ENCODE measurements at regions not wholly inside any gene's neighbourhood (a gene's known extent, or its start where the extent isn't known, plus 50 kb on each side); places are given as distances from the start of the nearest gene placed in this dataset.

DNA sequence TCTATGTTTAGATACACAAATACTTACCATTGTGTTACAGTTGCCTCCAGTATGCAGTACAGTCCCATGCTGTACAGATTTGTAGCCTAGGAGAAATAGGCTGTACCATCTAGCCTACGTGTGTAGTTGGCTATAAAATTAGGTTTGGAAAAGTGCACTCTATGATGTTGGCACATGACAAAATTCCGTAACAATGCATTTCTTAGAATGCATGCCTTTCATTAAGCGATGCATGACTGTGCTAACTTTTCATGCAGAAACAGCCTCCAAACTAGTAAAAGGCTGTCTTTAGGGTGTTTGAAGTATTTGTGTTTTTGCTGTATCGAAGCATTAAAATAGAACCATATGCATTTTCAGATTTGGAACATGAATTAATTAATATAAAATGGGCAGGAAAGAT, 157.9 kb downstream of the RMI1 start:
- Histone ChIP-seq H3K36me3 (no peaks in the 10 kb centered on the region), H3K4me1 (peaks cover 0 to 32% (median 15%) of the 10 kb centered on the region in 4 donors), H3K9me3 (no peaks in the 10 kb centered on the region), H3K4me3 (no peak overlapping the region), H3K27me3 (peaks cover 0 to 31% of the 10 kb centered on the region in 2 donors), H3K27ac (no peak overlapping the region)
- TF ChIP-seq EP300 (IDR thresholded peaks at IDR 0.05) (no peak), POLR2A (IDR thresholded peaks at IDR 0.05) (no peak), CTCF (IDR thresholded peaks at IDR 0.05) (no peak)
- 61 to 79% methylated on average over 4 of the region's 4 CpGs for WGBS, 2 donors
- DNase-seq (ENCODE audit: low spot score in 2 of 2): no peak

DNA sequence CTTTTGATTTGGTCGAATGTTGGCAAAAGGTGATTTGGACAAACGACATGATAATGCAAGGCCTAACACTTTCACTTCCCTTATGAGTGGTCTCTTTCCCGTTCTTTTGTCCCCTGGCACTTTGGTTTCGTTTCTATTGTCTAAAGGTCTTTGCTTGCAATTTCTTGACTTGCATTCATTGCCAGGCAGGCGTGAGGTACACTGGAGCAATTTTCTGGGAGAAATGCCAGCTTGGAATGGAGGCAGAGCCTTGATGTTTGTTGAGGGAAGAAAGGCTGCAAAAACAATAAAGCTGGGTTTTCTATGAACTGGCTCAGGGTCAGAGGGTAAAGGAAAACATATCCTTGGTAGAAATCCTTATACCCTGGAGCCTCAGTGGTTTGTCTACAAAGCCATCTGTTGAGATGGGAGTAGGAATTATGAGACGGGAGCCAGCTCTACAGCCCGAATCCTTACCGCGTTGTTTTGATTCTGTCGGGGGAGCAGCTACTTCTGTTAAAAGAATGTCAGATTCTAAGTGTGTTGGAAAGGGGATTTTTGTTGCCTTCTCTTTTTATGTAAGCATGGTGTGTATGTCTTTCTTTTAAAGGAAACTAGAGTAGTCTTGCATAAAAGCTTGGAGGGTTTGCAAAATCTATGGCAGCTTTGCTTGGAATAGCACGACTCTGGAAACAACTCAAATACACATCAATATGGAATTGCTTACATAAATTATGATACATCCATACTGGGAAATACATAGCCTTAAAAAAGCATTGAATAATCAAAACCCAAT, 158.9 kb downstream of the RMI1 start:
- WGBS, 2 donors: 15 to 19% methylated on average over 11 of the region's 11 CpGs
- H3K4me3 ChIP-seq: peak overlapping the region in 2 of 4 donors; percentile 6 to 13
- H3K36me3 ChIP-seq: no peaks in the 10 kb centered on the region
- H3K4me1 ChIP-seq: peaks cover 0 to 32% (median 15%) of the 10 kb centered on the region in 4 donors
- peak in 1 of 2 donors; percentile 47 for DNase-seq (ENCODE audit: low spot score in 2 of 2)
- H3K27me3 ChIP-seq: peaks cover 0 to 39% of the 10 kb centered on the region in 2 donors
- TF ChIP-seq EP300 (IDR thresholded peaks at IDR 0.05) (peak in 1 of 2 donors; percentile 29), POLR2A (IDR thresholded peaks at IDR 0.05) (no peak)
- H3K27ac ChIP-seq: no peak overlapping the region
- H3K9me3 ChIP-seq: no peaks in the 10 kb centered on the region

DNA sequence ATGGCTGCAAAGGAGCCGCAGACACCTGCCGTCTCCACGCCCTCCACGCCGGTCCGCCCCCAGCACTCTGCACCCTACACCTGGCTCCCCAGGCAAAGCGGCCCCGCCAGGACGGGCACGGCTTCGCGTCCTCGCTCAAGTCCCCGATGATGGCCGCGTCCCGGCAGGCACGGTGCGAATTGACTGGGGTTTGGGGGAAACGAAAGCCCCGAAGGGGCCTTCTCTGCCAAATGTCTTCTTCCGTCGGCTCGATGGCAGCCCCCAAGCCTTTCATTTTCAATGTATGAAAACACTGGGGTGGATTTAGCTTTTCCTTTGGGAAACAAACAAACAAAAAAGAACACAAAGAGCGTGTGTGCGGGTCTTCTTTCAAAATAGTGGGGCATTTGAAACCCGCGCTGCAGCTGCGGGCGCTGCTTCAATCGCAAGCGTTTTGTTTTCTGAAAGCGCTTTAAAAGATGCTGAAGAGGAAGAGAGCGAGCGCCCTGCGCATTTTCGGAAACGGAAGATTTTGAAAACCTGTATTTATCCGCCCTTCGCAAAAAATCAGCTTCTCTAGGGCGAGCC, 160.0 kb downstream of the RMI1 start:
- Histone ChIP-seq H3K27me3 (peaks cover 0 to 39% of the 10 kb centered on the region in 2 donors), H3K27ac (no peak overlapping the region), H3K4me1 (peaks cover 0 to 32% (median 15%) of the 10 kb centered on the region in 4 donors), H3K9me3 (no peaks in the 10 kb centered on the region), H3K4me3 (peak overlapping the region; percentile 12 to 48 (median 34)), H3K36me3 (no peaks in the 10 kb centered on the region)
- 8 to 9% methylated on average over 41 of the region's 41 CpGs for WGBS, 2 donors
- no peak for DNase-seq (ENCODE audit: low spot score in 2 of 2)
- TF ChIP-seq CTCF (IDR thresholded peaks at IDR 0.05) (no peak), POLR2A (IDR thresholded peaks at IDR 0.05) (no peak), EP300 (IDR thresholded peaks at IDR 0.05) (no peak)

GRCh38 chr9:84141741-84142370, 161.3 kb downstream of the RMI1 start:
- TF ChIP-seq EP300 (IDR thresholded peaks at IDR 0.05): no peak
- TF ChIP-seq POLR2A (IDR thresholded peaks at IDR 0.05): no peak
- TF ChIP-seq CTCF (IDR thresholded peaks at IDR 0.05): no peak
- Histone ChIP-seq H3K36me3 (no peaks in the 10 kb centered on the region), H3K27me3 (peaks cover 0 to 39% of the 10 kb centered on the region in 2 donors), H3K27ac (no peak overlapping the region), H3K4me3 (no peak overlapping the region), H3K4me1 (peaks cover 0 to 37% (median 15%) of the 10 kb centered on the region in 4 donors), H3K9me3 (no peaks in the 10 kb centered on the region)
- WGBS, 2 donors: 83 to 89% methylated on average over 7 of the region's 7 CpGs
- DNase-seq (ENCODE audit: low spot score in 2 of 2): no peak

DNA sequence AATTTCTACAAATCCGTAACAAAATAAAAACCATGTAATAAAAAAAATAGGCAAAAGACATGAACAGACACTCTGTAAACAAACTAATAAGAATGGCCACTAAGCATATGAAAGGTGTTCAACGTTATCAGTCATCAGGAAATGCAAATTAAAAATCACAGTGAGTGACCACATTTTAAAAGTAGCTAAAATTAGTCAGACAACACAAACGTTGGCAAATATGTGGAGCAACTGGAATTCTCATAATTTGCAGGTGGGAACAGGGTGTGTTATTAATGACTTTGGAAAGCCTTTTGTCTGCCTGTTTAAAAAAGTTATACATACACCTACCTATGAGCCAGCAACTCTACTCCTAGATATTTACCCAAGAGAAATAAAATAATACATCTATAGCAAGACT, 164.4 kb downstream of the RMI1 start:
- Histone ChIP-seq H3K9me3 (no peaks in the 10 kb centered on the region), H3K36me3 (no peaks in the 10 kb centered on the region), H3K27me3 (peaks cover 0 to 33% of the 10 kb centered on the region in 2 donors), H3K4me3 (no peak overlapping the region), H3K27ac (no peak overlapping the region), H3K4me1 (peaks cover 0 to 27% (median 10%) of the 10 kb centered on the region in 4 donors)
- TF ChIP-seq CTCF (IDR thresholded peaks at IDR 0.05) (no peak), EP300 (IDR thresholded peaks at IDR 0.05) (no peak), POLR2A (IDR thresholded peaks at IDR 0.05) (no peak)
- WGBS, 2 donors: 72 to 81% methylated on average over 3 of the region's 3 CpGs
- DNase-seq (ENCODE audit: low spot score in 2 of 2): no peak
